ENCODE measurements at regions not wholly inside any gene's neighbourhood (a gene's known extent, or its start where the extent isn't known, plus 50 kb on each side); places are given as distances from the start of the nearest gene placed in this dataset.

- no peak for ATAC-seq (replicated peaks)
- H3K27ac Mint-ChIP-seq, result no peak overlapping the region
- peaks cover 4% of the 10 kb centered on the region for H3K9me3 Mint-ChIP-seq
- no peaks in the 10 kb centered on the region for H3K36me3 Mint-ChIP-seq (ENCODE audit: low read depth)
- no peak overlapping the region for H3K4me3 Mint-ChIP-seq
- H3K4me1 Mint-ChIP-seq, result no peaks in the 10 kb centered on the region
- H3K27me3 Mint-ChIP-seq, result peaks cover 4% of the 10 kb centered on the region
These were observed 376.1 kb upstream of the MCTP2 start for GRCh38 chr15:93855181-93855826.

DNA sequence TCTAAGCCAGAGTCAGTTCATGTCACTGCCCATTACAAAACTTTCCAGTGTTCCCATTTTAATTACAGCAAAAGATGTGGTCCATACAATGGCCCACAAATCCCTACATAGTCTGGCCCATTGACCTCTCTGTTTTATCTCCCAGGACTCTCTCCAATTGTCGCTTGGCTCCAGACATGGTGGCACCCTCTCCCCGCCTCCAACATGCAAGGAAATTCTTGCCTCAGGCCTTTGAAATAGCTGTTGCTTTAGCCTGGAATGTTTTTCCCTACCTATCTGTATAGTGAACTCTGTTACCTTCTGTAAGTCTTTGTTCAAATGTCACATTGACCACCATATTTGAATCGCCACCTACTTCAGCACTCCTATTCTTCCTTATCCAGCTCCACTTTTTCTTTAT lies 377.3 kb upstream of the MCTP2 start:
- H3K4me3 Mint-ChIP-seq, result no peak overlapping the region
- peaks cover 4% of the 10 kb centered on the region for H3K9me3 Mint-ChIP-seq
- no peaks in the 10 kb centered on the region for H3K36me3 Mint-ChIP-seq (ENCODE audit: low read depth)
- ATAC-seq (replicated peaks), result no peak
- H3K27ac Mint-ChIP-seq, result no peak overlapping the region
- peaks cover 4% of the 10 kb centered on the region for H3K27me3 Mint-ChIP-seq
- H3K4me1 Mint-ChIP-seq, result no peaks in the 10 kb centered on the region

DNA sequence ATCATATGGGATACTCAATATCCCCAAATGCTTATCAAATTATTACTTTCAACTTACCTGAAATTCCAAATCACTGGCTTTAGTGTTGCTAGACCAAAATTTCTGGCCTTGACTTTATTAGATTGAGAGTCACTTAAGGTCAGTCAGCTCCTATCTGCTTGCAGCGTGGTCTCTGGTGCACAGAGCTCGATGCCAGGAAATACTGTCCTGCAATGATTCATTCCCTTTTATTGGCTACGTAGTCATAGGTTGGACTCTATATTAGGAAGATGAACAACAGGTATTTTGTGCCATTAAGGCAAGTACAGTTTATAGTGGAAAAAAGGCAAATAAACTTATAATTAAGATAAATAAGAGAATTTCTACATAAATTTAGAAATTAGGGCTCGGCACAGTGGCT lies 378.6 kb upstream of the MCTP2 start:
- H3K27me3 Mint-ChIP-seq, result peaks cover 4% of the 10 kb centered on the region
- H3K27ac Mint-ChIP-seq, result no peak overlapping the region
- no peak for ATAC-seq (replicated peaks)
- H3K9me3 Mint-ChIP-seq, result peaks cover 4% of the 10 kb centered on the region
- no peaks in the 10 kb centered on the region for H3K36me3 Mint-ChIP-seq (ENCODE audit: low read depth)
- no peaks in the 10 kb centered on the region for H3K4me1 Mint-ChIP-seq
- H3K4me3 Mint-ChIP-seq, result no peak overlapping the region

GRCh38 chr15:93848490-93848889 lies 382.9 kb upstream of the MCTP2 start:
- Mint-ChIP-seq H3K9me3 (peaks cover 4% of the 10 kb centered on the region), H3K4me1 (no peaks in the 10 kb centered on the region), H3K27me3 (peaks cover 4% of the 10 kb centered on the region), H3K36me3 (ENCODE audit: low read depth) (no peaks in the 10 kb centered on the region), H3K4me3 (no peak overlapping the region), H3K27ac (no peak overlapping the region)
- ATAC-seq (replicated peaks), result no peak

GRCh38 chr15:93848076-93848475 lies 383.3 kb upstream of the MCTP2 start:
- Mint-ChIP-seq H3K36me3 (ENCODE audit: low read depth) (no peaks in the 10 kb centered on the region), H3K27ac (no peak overlapping the region), H3K4me1 (no peaks in the 10 kb centered on the region), H3K27me3 (peaks cover 4% of the 10 kb centered on the region), H3K4me3 (no peak overlapping the region), H3K9me3 (peaks cover 4% of the 10 kb centered on the region)
- no peak for ATAC-seq (replicated peaks)

DNA sequence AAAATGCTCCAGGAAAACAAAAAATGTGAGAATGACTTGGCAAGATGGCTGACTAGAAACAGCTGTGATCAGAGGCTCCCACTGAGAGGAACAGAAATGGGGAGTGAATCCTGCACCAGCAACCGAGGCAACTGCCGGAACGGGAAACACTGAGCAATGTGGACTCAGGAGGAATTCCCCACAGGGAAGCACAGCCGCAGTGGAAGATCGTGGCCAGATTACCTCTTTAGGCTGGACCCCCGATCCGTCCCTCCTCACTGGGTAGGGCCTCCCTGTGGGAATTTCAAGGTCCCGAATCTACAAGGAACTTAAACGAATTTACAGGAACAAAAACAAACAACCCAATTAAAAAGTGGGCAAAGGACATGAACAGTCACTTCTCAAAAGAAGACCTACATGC lies 385.2 kb upstream of the MCTP2 start:
- Mint-ChIP-seq H3K27ac (no peak overlapping the region), H3K36me3 (ENCODE audit: low read depth) (no peaks in the 10 kb centered on the region), H3K27me3 (peaks cover 4% of the 10 kb centered on the region), H3K4me3 (no peak overlapping the region), H3K9me3 (peaks cover under 1% of the 10 kb centered on the region), H3K4me1 (no peaks in the 10 kb centered on the region)
- no peak for ATAC-seq (replicated peaks)

GRCh38 chr15:93837450-93837849 lies 393.9 kb upstream of the MCTP2 start:
- Mint-ChIP-seq H3K27ac (no peak overlapping the region), H3K36me3 (ENCODE audit: low read depth) (no peaks in the 10 kb centered on the region), H3K9me3 (peaks cover 4% of the 10 kb centered on the region), H3K4me1 (no peaks in the 10 kb centered on the region), H3K4me3 (no peak overlapping the region), H3K27me3 (peaks cover 3% of the 10 kb centered on the region)
- no peak for ATAC-seq (replicated peaks)

DNA sequence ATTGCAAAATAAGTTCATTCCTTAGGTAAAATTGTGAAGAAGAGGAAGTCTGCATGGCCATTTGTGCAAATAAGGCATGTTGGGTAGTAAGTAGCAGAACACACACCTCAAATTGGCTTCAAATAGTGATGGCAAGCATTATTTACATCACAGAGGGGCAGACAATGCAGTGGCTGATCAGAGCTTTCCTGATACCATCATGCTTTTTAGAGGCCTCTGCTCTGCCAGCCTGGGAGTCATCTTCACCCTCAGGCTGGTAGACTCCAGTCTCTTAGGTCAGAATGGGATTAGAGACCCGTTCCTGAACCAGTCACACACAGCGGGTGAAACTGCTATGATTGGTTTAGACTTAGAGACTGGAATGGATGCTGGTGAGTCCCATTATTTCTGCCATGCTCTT lies 396.0 kb upstream of the MCTP2 start:
- Mint-ChIP-seq H3K27ac (no peak overlapping the region), H3K36me3 (ENCODE audit: low read depth) (no peaks in the 10 kb centered on the region), H3K4me1 (no peaks in the 10 kb centered on the region), H3K27me3 (peaks cover 3% of the 10 kb centered on the region), H3K4me3 (no peak overlapping the region), H3K9me3 (peaks cover 2% of the 10 kb centered on the region)
- no peak for ATAC-seq (replicated peaks)

- no peak for ATAC-seq (replicated peaks)
- Mint-ChIP-seq H3K4me3 (no peak overlapping the region), H3K4me1 (no peaks in the 10 kb centered on the region), H3K36me3 (ENCODE audit: low read depth) (no peaks in the 10 kb centered on the region), H3K27ac (no peak overlapping the region), H3K9me3 (no peaks in the 10 kb centered on the region), H3K27me3 (peaks cover 3% of the 10 kb centered on the region)
These were observed 399.7 kb upstream of the MCTP2 start for GRCh38 chr15:93831641-93832040.

- peaks cover 3% of the 10 kb centered on the region for H3K27me3 Mint-ChIP-seq
- H3K36me3 Mint-ChIP-seq (ENCODE audit: low read depth), result no peaks in the 10 kb centered on the region
- no peak for ATAC-seq (replicated peaks)
- H3K27ac Mint-ChIP-seq, result no peak overlapping the region
- H3K4me1 Mint-ChIP-seq, result no peaks in the 10 kb centered on the region
- no peak overlapping the region for H3K4me3 Mint-ChIP-seq
- H3K9me3 Mint-ChIP-seq, result no peaks in the 10 kb centered on the region
These were observed 400.9 kb upstream of the MCTP2 start for GRCh38 chr15:93830221-93831080.

- peak; percentile 56 for ATAC-seq (replicated peaks)
- H3K27ac Mint-ChIP-seq, result no peak overlapping the region
- H3K27me3 Mint-ChIP-seq, result peaks cover 3% of the 10 kb centered on the region
- no peaks in the 10 kb centered on the region for H3K9me3 Mint-ChIP-seq
- no peaks in the 10 kb centered on the region for H3K36me3 Mint-ChIP-seq (ENCODE audit: low read depth)
- no peak overlapping the region for H3K4me3 Mint-ChIP-seq
- H3K4me1 Mint-ChIP-seq, result no peaks in the 10 kb centered on the region
These were observed 402.1 kb upstream of the MCTP2 start for GRCh38 chr15:93829115-93829870.

DNA sequence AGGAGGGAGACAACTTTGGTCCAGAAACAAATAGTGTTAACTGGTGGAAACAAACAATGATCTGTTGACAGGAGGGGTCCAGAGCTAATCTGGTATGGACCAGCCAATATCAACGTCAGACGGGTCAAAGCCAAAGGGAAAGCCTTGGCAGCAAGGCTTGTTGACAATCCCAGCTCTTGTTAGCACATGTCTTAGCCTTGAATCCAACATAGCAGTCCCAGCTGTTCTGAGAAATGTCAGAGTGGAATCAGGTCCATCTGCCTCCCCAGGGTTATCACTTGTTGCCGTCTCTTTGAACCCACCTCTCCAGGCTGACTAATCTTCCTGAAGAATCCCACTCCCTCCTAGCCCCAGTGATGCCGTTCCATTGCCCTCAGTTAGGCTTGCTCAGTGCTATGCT lies 404.6 kb upstream of the MCTP2 start:
- H3K27ac Mint-ChIP-seq, result no peak overlapping the region
- H3K4me1 Mint-ChIP-seq, result no peaks in the 10 kb centered on the region
- no peak overlapping the region for H3K4me3 Mint-ChIP-seq
- no peak for ATAC-seq (replicated peaks)
- H3K9me3 Mint-ChIP-seq, result no peaks in the 10 kb centered on the region
- no peaks in the 10 kb centered on the region for H3K27me3 Mint-ChIP-seq
- H3K36me3 Mint-ChIP-seq (ENCODE audit: low read depth), result no peaks in the 10 kb centered on the region

DNA sequence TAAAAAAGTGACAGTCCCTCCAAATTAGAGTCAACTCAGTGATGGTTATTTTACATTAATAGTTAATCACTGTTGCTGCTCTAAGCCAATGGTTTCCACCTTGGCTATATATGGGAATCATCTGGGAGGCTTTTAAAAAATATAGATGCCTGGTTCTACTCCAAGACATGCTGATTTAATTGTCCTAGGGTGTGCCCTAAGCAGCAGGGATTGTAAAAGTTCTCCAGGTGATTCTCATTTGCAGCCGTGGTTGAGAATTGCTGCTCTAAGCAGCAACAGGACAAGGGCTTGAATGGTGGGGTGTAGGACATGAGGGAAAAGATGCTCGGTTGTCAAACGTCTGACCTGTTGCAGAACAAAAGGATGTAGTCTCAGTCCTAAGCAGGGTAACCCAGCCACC lies 405.1 kb upstream of the MCTP2 start:
- H3K27me3 Mint-ChIP-seq, result no peaks in the 10 kb centered on the region

DNA sequence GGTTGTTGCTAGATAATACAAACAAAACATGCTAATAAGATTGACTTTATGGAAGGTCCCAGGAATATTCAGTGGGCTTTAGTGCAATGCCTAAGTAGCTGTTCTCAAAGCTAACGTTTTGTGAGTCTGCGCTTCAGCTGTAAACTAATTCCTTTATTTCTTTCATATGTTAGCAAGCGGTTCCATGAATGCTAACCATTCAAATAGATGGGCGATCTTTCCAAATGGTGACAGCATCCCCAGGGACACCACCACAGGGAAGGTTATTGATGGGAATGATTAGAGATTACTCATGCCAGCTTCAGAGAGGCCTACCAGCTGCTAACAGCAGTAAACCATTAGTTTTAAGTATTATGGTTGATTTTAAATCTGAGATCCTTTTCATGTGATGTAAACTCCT lies 405.7 kb upstream of the MCTP2 start:
- Mint-ChIP-seq H3K27me3 (no peaks in the 10 kb centered on the region), H3K9me3 (no peaks in the 10 kb centered on the region), H3K27ac (no peak overlapping the region), H3K4me1 (no peaks in the 10 kb centered on the region), H3K36me3 (ENCODE audit: low read depth) (no peaks in the 10 kb centered on the region), H3K4me3 (no peak overlapping the region)
- ATAC-seq (replicated peaks), result no peak

More for the DNA sequence above, 405.1 kb upstream of the MCTP2 start:
- Mint-ChIP-seq H3K4me1 (no peaks in the 10 kb centered on the region), H3K9me3 (no peaks in the 10 kb centered on the region), H3K4me3 (no peak overlapping the region), H3K27ac (no peak overlapping the region), H3K36me3 (ENCODE audit: low read depth) (no peaks in the 10 kb centered on the region)
- no peak for ATAC-seq (replicated peaks)
